GM19240 (cell line): ENCODE measurements at regions not wholly inside any gene's neighbourhood (a gene's known extent, or its start where the extent isn't known, plus 50 kb on each side); places are given as distances from the start of the nearest gene placed in this dataset.

Source experiments
- DNase-seq: peaks from one replicate; pipeline ENCODE4 v3.0.0; 2011; ENCODE audit warnings: low spot score; ENCODE audit not compliant: insufficient read length

- no peak for DNase-seq
Observed at GRCh38 chr2:118246079-118246478, 157.8 kb downstream of the INSIG2 start.

GRCh38 chr2:118244686-118245085, 156.4 kb downstream of the INSIG2 start:
- no peak for DNase-seq

GRCh38 chr2:118243031-118243430, 154.8 kb downstream of the INSIG2 start:
- DNase-seq = no peak

GRCh38 chr2:118242216-118242615, 153.9 kb downstream of the INSIG2 start:
- no peak for DNase-seq

- DNase-seq = no peak
Observed at GRCh38 chr2:118241128-118241527, 152.9 kb downstream of the INSIG2 start.

- no peak for DNase-seq
Observed at GRCh38 chr2:118240276-118240675, 152.0 kb downstream of the INSIG2 start.

- no peak for DNase-seq
Observed at GRCh38 chr2:118239284-118239683, 151.0 kb downstream of the INSIG2 start.

- DNase-seq = no peak
Observed at GRCh38 chr2:118237451-118237850, 149.2 kb downstream of the INSIG2 start.

GRCh38 chr2:118232796-118233195, 144.5 kb downstream of the INSIG2 start:
- DNase-seq = no peak

GRCh38 chr2:118232391-118232790, 144.1 kb downstream of the INSIG2 start:
- no peak for DNase-seq

- no peak for DNase-seq
Observed at GRCh38 chr2:118231759-118232158, 143.5 kb downstream of the INSIG2 start.

- no peak for DNase-seq
Observed at GRCh38 chr2:118227698-118228508, 139.6 kb downstream of the INSIG2 start.

- DNase-seq = no peak
Observed at GRCh38 chr2:118225666-118226065, 137.4 kb downstream of the INSIG2 start.

GRCh38 chr2:118224895-118225311, 136.6 kb downstream of the INSIG2 start:
- DNase-seq = no peak

GRCh38 chr2:118223992-118224894, 136.0 kb downstream of the INSIG2 start:
- DNase-seq = peak; percentile 43

GRCh38 chr2:118223511-118223991, 135.3 kb downstream of the INSIG2 start:
- no peak for DNase-seq

GRCh38 chr2:118222672-118223421, 134.6 kb downstream of the INSIG2 start:
- DNase-seq = no peak

- DNase-seq = no peak
Observed at GRCh38 chr2:118222273-118222594, 134.0 kb downstream of the INSIG2 start.

GRCh38 chr2:118221536-118222272, 133.4 kb downstream of the INSIG2 start:
- no peak for DNase-seq

- no peak for DNase-seq
Observed at GRCh38 chr2:118219611-118220010, 131.3 kb downstream of the INSIG2 start.

GRCh38 chr2:118216224-118216623, 128.0 kb downstream of the INSIG2 start:
- DNase-seq = no peak
